GM21381 (cell line): ENCODE measurements at regions not wholly inside any gene's neighbourhood (a gene's known extent, or its start where the extent isn't known, plus 50 kb on each side); places are given as distances from the start of the nearest gene placed in this dataset.
"Not testable (repeated sequence)": the region's sequence is repeated elsewhere in the genome, so short reads cannot be mapped to it uniquely, and the experiment has no call there.

Experiments used
- ATAC-seq: cut with Tn5 transposase; IDR thresholded peaks from one replicate; pipeline ENCODE4 v1.9.1; 2021; ENCODE audit warnings: mild to moderate bottlenecking, moderate library complexity; ENCODE audit not compliant: unreplicated experiment

- no peak for ATAC-seq
Observed at GRCh38 chr10:10020945-10021344, 996.7 kb upstream of the CELF2 start.

- no peak for ATAC-seq
Observed at GRCh38 chr10:10032991-10033390, 984.7 kb upstream of the CELF2 start.

DNA sequence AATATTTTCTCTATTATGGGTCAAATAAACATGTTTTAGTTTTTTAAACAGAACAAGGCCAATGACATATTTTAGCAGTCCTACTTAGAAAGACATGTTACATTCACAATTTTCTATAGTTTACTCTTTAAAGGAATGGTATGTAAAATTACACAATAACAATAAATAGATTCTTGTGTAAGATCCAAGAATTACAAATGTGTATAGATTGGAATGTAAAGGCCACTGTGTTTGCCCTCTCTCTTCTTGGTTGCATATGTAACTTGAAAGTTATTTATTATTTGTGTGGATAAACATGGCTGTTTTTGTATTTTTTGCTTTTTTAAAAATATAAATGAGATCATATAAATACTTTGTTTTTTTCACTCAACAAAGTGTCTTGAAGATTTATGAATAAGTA, 979.3 kb upstream of the CELF2 start:
- ATAC-seq, result no peak

DNA sequence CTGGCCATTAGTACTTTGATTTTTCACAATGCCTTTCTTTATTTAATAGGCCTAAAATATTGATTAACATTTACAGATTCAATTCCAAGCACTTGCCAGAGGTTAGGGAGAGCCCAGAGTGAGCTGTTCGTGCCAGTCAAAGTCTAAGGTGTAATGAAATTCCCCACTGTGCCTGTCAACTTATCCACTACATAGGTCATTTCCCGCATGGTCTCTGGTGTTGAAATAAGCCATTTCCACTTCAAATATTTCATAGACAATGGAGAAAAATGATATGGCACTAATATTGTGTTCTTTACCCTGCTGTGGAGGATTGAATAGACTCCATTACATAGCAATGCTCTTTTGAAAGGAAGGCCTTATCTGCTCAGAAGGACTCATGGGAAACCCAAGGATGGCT, 978.1 kb upstream of the CELF2 start:
- no peak for ATAC-seq

DNA sequence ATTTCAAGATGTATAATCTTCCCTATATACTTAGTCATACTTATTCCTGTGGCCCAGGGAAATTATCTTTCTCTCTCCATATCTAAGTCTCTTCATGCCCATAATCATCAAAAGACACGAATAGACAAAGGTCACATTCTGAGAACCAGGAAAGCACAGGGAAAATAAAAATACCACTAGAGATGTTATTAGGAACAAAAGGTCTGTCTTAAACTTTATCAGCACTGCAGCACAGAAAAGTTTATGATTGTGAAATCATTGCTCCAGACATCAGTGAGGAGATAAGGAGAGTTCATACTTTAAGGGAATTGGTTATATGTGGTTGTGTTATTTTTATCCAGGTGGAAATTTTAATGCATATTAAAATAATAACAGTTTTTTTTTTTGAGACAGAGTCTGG, 974.6 kb upstream of the CELF2 start:
- no peak for ATAC-seq

DNA sequence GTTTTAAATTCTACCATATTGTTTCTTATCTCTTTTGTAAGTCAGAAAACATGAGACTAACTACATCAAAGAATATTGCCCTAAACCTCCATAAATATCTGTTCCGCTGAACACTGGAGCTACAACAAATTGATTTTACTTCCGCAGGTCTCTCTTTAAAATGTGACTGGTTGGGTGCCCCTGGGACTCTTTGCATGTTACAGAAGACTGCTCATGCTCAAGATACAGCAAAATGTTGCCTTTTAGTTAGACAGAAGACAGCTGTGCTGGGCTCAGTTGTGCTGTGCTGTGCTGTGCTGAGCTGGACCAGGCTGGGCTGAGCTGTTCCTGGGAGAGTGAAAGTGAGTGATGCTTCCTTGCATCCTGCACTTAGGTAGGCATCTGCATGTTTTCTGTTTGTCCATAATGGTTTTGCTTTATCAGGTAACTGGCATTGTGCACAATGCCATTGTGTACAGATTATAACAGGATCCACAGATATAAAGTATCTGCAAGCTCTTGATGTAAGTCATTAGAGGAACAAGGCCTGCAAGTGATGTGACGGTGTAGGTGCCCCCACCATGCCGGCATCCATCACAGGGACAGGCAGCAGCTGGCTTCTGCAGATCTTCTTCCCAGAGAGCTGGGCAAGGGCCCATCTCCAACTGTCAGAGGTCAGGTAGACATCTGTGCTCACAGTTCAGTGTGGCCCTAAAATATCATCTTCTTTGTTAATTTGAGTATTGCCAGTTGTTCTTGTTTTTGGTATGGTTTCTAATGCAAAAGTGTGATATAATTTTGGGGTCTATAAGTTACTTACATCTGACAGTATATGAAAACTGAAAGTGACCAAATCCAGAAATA, 972.5 kb upstream of the CELF2 start:
- no peak for ATAC-seq

- ATAC-seq, result no peak
Observed at GRCh38 chr10:10045765-10046028, 972.0 kb upstream of the CELF2 start.

DNA sequence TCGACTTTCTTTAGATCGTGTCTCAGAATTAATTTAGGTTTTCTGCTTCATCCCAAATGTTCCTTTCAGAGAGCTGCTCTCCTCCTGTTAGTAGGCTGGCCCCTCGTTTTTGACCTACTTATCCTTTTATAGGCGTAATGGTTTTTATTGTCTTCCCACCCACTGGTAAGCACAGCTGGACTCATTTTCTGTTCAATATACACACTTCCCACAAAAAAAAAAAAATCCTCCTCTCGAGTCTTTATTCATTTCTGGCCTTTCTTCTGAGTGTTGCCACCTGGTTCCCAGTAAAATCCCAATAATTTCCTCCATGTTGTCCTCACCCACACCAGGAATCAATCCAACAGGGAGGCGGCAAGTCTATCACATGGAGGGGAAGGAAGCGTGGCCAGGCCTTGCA, 970.2 kb upstream of the CELF2 start:
- ATAC-seq, result no peak

DNA sequence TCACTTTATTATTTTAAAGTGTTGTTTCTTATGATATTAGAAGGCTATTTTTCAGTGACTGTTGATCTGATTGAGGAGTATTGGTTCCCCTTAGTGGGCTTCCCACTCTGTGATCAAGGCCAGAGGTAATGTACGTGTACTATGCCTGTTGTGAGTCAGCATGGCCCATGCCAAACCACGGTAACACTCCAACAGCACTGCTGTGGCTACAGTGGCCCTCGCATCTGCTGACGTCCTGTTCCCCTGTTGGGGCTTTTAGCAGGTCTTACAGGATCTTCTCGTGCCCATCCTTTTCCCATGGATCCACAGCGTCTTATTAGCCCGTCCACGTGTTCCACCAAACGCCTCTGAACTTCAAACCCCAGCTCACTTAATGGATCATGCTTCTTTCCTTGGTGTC, 964.6 kb upstream of the CELF2 start:
- no peak for ATAC-seq

GRCh38 chr10:10054466-10054865, 963.2 kb upstream of the CELF2 start:
- ATAC-seq, result no peak

DNA sequence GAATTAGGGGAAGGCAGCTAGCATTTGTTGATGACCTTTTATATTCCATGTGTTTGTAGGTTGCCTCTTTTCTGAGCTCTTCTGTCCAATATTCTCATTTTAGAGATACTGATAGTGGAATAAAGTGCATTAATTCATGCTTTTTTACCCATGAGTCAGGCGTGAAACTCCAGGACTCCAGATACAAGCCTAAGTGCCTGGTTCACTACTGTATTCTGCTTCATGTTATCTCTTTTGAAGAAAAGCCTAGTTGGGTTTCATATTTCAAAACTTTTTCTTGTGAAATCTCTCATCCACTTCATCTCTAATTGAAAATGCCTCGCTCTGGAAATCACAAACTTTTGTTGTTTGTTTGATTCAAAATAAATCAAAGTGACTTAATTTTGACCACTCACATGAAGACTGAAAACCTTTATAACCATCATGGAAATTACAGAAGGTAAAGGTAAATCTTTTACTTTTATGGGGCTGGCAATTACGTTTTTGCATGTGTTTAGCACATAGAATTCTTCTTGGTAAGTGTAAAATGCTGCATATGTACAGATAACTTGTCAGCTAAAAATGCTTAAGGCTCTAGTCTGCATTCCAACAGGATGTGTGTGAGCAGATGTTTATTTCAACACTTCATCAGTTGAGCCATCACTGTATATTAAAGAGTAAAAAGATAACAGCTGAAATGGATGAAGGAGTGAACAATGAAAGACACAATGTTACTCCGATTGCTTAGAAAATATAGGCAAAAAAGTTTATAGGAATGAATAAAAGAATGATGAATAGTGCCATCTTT, 961.8 kb upstream of the CELF2 start:
- no peak for ATAC-seq

GRCh38 chr10:10056961-10057360, 960.7 kb upstream of the CELF2 start:
- ATAC-seq, result no peak

- ATAC-seq, result no peak
Observed at GRCh38 chr10:10067644-10068043, 950.0 kb upstream of the CELF2 start.

GRCh38 chr10:10074847-10075246, 942.8 kb upstream of the CELF2 start:
- not testable (repeated sequence) for ATAC-seq

DNA sequence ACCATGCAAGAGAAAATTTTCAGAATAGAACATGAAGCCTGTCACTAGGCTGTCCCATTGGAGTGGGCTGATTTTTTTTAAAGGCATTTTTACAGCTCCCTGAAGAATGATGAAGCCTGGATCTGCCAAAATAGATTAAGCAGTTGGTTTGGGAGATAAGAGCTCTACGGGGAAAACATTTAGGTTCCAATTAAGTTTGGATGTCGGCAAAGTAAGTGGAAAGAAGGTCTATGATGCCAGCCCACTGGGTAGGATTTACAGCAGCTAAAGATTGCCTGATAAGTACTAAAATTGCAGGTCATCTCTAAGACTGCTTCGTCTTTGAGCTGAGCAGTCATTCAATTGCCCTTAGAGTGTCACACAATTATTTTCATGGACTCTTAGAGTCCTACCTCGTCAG, 939.2 kb upstream of the CELF2 start:
- no peak for ATAC-seq

DNA sequence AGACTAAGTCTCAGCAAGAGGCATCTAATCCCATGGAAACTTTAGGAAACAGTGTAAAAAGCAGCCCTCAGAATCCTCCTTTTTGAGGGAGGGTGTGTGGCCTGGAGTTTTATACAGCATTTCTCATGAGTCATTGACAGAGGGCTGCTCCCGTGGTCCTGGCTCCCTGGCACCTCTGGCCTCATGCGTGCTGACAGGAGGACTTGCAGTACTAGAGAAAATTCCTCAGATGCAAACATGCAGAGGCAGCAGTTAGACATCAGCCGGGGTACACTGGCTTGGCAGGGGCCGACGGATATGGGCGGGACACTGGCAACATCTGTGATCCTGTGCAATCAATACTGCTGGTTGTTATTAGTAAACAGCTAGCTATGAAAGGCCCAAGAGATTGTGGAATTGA, 925.1 kb upstream of the CELF2 start:
- no peak for ATAC-seq

DNA sequence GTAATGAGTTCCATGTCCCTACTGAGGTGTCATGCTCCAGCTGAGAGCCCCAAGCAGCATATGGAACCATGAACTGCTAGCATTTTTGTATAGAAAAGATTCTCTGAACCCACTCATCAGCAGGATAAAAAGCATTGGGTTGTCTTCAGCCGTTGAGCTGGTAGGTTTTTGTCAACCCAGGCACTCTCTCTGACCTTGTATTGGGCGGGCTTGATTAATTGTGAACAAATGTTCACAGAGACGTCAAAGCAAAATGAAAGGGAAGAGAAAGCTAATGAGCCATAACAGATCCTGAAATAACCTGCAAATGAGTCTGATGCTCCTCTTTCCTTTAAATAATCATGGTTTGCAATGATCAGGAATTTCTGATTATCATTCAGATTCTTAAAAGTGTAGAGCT, 924.7 kb upstream of the CELF2 start:
- no peak for ATAC-seq

DNA sequence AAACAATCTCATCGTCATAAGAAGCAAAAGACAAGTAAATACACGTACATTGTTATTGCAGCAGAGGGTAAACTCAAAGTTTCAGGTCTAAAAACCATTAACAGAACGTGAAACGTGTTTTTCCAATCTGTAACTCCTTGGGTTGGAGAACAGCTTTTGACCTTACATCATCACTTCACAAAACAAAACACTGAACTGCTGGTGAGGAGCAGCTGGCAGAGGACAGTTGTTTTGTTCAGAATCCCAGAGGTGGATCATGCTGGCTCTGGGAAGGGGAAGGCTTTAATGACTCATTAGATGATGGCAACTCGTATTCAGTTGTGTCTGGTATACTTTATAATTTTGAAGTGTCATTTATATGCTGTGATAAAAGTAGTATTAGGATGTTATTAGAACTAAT, 923.0 kb upstream of the CELF2 start:
- ATAC-seq, result no peak

- ATAC-seq, result no peak
Observed at GRCh38 chr10:10096296-10096695, 921.4 kb upstream of the CELF2 start.

GRCh38 chr10:10096898-10097297, 920.8 kb upstream of the CELF2 start:
- ATAC-seq, result no peak

DNA sequence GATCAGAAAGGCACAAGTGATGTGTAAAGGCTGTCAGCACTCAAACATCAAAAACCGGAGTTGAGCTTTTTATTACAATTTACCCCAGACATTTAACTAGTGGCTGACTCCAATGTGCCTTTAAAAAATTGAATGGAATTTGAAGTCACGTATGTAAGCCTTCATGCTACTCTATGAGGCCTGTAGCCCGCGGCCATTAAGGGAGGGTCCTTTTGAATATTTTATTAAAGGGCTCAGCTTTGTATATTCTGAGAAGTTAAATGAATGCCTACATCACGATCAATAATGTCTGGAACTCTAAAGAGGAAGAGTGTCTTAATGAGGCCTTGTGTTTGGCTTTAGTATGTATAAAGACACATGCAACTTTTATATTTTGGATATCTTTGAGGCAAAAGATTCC, 916.6 kb upstream of the CELF2 start:
- ATAC-seq, result no peak

DNA sequence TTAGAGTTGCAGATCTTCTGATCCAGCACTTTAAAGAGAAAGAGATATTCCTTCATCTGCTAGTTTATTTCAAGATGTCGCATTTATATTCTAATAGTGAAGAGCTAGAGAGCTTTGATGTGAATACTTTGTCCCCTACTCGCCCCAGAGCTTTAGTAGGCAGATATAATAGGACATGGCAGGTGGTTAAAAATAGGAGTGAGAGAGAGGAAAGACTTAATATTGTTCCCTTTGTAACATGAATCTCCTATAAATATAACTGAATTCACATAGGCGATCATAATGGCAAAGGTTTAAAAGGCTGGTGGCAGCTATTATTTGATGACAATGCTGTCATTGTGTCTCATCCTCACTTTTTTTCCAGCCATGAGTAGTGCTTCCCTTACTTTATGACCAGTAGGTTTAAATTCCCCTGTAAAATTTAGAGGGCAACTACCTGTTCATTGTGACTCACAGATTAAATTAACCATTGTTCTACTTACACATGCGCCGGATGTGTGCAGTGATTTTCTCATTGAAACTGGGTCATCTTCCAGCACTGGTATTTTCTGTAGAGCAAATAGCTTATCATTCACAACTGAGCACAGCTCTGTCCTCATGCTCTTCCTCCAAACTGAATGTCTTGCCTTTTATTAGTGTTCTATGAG, 906.7 kb upstream of the CELF2 start:
- ATAC-seq, result no peak
